ENCODE measurements at regions not wholly inside any gene's neighbourhood (a gene's known extent, or its start where the extent isn't known, plus 50 kb on each side); places are given as distances from the start of the nearest gene placed in this dataset.

- no peak for TF ChIP-seq FOXM1 (CRISPR knock-in tag; IDR thresholded peaks at IDR 0.05)
- no peak for TF ChIP-seq ZNF580 (CRISPR knock-in tag; IDR thresholded peaks at IDR 0.05; ENCODE audit: borderline replicate concordance, low read depth)
- TF ChIP-seq ZNF512 (CRISPR knock-in tag; IDR thresholded peaks at IDR 0.05) = no peak
- TF ChIP-seq ZHX1 (CRISPR knock-in tag; IDR thresholded peaks at IDR 0.05; ENCODE audit: low read depth) = no peak
- TF ChIP-seq CTCF (CRISPR knock-in tag; IDR thresholded peaks at IDR 0.05) = no peak
- TF ChIP-seq SNAPC2 (CRISPR knock-in tag; IDR thresholded peaks at IDR 0.05) = no peak
Observed at GRCh38 chr2:222071911-222072310, 226.9 kb downstream of the PAX3 start.

Data from HepG2 (cell line).